ENCODE measurements at regions not wholly inside any gene's neighbourhood (a gene's known extent, or its start where the extent isn't known, plus 50 kb on each side); places are given as distances from the start of the nearest gene placed in this dataset.
"Not testable (repeated sequence)": the region's sequence is repeated elsewhere in the genome, so short reads cannot be mapped to it uniquely, and the experiment has no call there.

GRCh38 chr21:6072691-6073090 is 4448.7 kb upstream of the TPTE start:
- not testable (repeated sequence) for H3K4me1 ChIP-seq (ENCODE audit: control insufficient read depth in 3 of 3, insufficient read depth in 2 of 3, low read depth in 1 of 3, low read length in 2 of 3); DNase-seq; H3K36me3 ChIP-seq (ENCODE audit: control insufficient read depth in 3 of 3, insufficient read depth in 2 of 3, low read depth in 1 of 3, low read length in 3 of 3); FAIRE-seq; H3K27ac ChIP-seq (ENCODE audit: low read depth in 1 of 3, low read length in 2 of 3); H3K4me3 ChIP-seq (ENCODE audit: low read depth in 1 of 3, low read length in 3 of 3); H3K27me3 ChIP-seq (ENCODE audit: control insufficient read depth in 3 of 3, insufficient read depth in 3 of 3, low read length in 3 of 3); H3K9me3 ChIP-seq (ENCODE audit: control insufficient read depth in 2 of 2, insufficient read depth in 1 of 2, low read depth in 1 of 2, low read length in 1 of 2)
- no CpG with 5 or more reads among the region's 5 CpGs for WGBS, 3 donors

GRCh38 chr21:6073993-6074705 is 4447.2 kb upstream of the TPTE start:
- not testable (repeated sequence) for H3K27me3 ChIP-seq (ENCODE audit: control insufficient read depth in 3 of 3, insufficient read depth in 3 of 3, low read length in 3 of 3); H3K4me1 ChIP-seq (ENCODE audit: control insufficient read depth in 3 of 3, insufficient read depth in 2 of 3, low read depth in 1 of 3, low read length in 2 of 3); H3K4me3 ChIP-seq (ENCODE audit: low read depth in 1 of 3, low read length in 3 of 3); H3K9me3 ChIP-seq (ENCODE audit: control insufficient read depth in 2 of 2, insufficient read depth in 1 of 2, low read depth in 1 of 2, low read length in 1 of 2); FAIRE-seq; DNase-seq; H3K27ac ChIP-seq (ENCODE audit: low read depth in 1 of 3, low read length in 2 of 3); H3K36me3 ChIP-seq (ENCODE audit: control insufficient read depth in 3 of 3, insufficient read depth in 2 of 3, low read depth in 1 of 3, low read length in 3 of 3)
- no CpG with 5 or more reads among the region's 19 CpGs for WGBS, 3 donors

- not testable (repeated sequence) for FAIRE-seq; H3K4me3 ChIP-seq (ENCODE audit: low read depth in 1 of 3, low read length in 3 of 3); H3K4me1 ChIP-seq (ENCODE audit: control insufficient read depth in 3 of 3, insufficient read depth in 2 of 3, low read depth in 1 of 3, low read length in 2 of 3); H3K36me3 ChIP-seq (ENCODE audit: control insufficient read depth in 3 of 3, insufficient read depth in 2 of 3, low read depth in 1 of 3, low read length in 3 of 3); DNase-seq; H3K9me3 ChIP-seq (ENCODE audit: control insufficient read depth in 2 of 2, insufficient read depth in 1 of 2, low read depth in 1 of 2, low read length in 1 of 2); H3K27ac ChIP-seq (ENCODE audit: low read depth in 1 of 3, low read length in 2 of 3); H3K27me3 ChIP-seq (ENCODE audit: control insufficient read depth in 3 of 3, insufficient read depth in 3 of 3, low read length in 3 of 3)
- WGBS, 3 donors: no CpG with 5 or more reads among the region's 17 CpGs
Observed at GRCh38 chr21:6074935-6075334, 4446.4 kb upstream of the TPTE start.

- not testable (repeated sequence) for H3K4me3 ChIP-seq (ENCODE audit: low read depth in 1 of 3, low read length in 3 of 3); H3K4me1 ChIP-seq (ENCODE audit: control insufficient read depth in 3 of 3, insufficient read depth in 2 of 3, low read depth in 1 of 3, low read length in 2 of 3); H3K27me3 ChIP-seq (ENCODE audit: control insufficient read depth in 3 of 3, insufficient read depth in 3 of 3, low read length in 3 of 3); H3K27ac ChIP-seq (ENCODE audit: low read depth in 1 of 3, low read length in 2 of 3); H3K9me3 ChIP-seq (ENCODE audit: control insufficient read depth in 2 of 2, insufficient read depth in 1 of 2, low read depth in 1 of 2, low read length in 1 of 2); DNase-seq; FAIRE-seq; H3K36me3 ChIP-seq (ENCODE audit: control insufficient read depth in 3 of 3, insufficient read depth in 2 of 3, low read depth in 1 of 3, low read length in 3 of 3)
- no CpG with 5 or more reads among the region's 24 CpGs for WGBS, 3 donors
Observed at GRCh38 chr21:6075627-6076208, 4445.7 kb upstream of the TPTE start.

- H3K9me3 ChIP-seq (ENCODE audit: control insufficient read depth in 2 of 2, insufficient read depth in 1 of 2, low read depth in 1 of 2, low read length in 1 of 2); FAIRE-seq; H3K27me3 ChIP-seq (ENCODE audit: control insufficient read depth in 3 of 3, insufficient read depth in 3 of 3, low read length in 3 of 3); H3K4me3 ChIP-seq (ENCODE audit: low read depth in 1 of 3, low read length in 3 of 3); H3K36me3 ChIP-seq (ENCODE audit: control insufficient read depth in 3 of 3, insufficient read depth in 2 of 3, low read depth in 1 of 3, low read length in 3 of 3); H3K4me1 ChIP-seq (ENCODE audit: control insufficient read depth in 3 of 3, insufficient read depth in 2 of 3, low read depth in 1 of 3, low read length in 2 of 3); DNase-seq; H3K27ac ChIP-seq (ENCODE audit: low read depth in 1 of 3, low read length in 2 of 3): not testable (repeated sequence)
- WGBS, 3 donors: no CpG with 5 or more reads among the region's 12 CpGs
Observed at GRCh38 chr21:6077358-6077757, 4444.0 kb upstream of the TPTE start.

- FAIRE-seq; H3K36me3 ChIP-seq (ENCODE audit: control insufficient read depth in 3 of 3, insufficient read depth in 2 of 3, low read depth in 1 of 3, low read length in 3 of 3): not testable (repeated sequence)
- WGBS, 3 donors: 30% methylated on average over 2 of the region's 12 CpGs; no CpG with 5 or more reads in 2 of the 3 donors
Observed at GRCh38 chr21:6078902-6079301, 4442.5 kb upstream of the TPTE start.

GRCh38 chr21:6080941-6081655 is 4440.3 kb upstream of the TPTE start:
- H3K4me1 ChIP-seq (ENCODE audit: control insufficient read depth in 3 of 3, insufficient read depth in 2 of 3, low read depth in 1 of 3, low read length in 2 of 3); H3K27ac ChIP-seq (ENCODE audit: low read depth in 1 of 3, low read length in 2 of 3); FAIRE-seq; H3K27me3 ChIP-seq (ENCODE audit: control insufficient read depth in 3 of 3, insufficient read depth in 3 of 3, low read length in 3 of 3); DNase-seq; H3K4me3 ChIP-seq (ENCODE audit: low read depth in 1 of 3, low read length in 3 of 3); H3K9me3 ChIP-seq (ENCODE audit: control insufficient read depth in 2 of 2, insufficient read depth in 1 of 2, low read depth in 1 of 2, low read length in 1 of 2); H3K36me3 ChIP-seq (ENCODE audit: control insufficient read depth in 3 of 3, insufficient read depth in 2 of 3, low read depth in 1 of 3, low read length in 3 of 3): not testable (repeated sequence)
- WGBS, 3 donors: no CpG with 5 or more reads among the region's 34 CpGs

More at GRCh38 chr21:6078902-6079301, 4442.5 kb upstream of the TPTE start:
- H3K27ac ChIP-seq (ENCODE audit: low read depth in 1 of 3, low read length in 2 of 3); H3K27me3 ChIP-seq (ENCODE audit: control insufficient read depth in 3 of 3, insufficient read depth in 3 of 3, low read length in 3 of 3); H3K4me1 ChIP-seq (ENCODE audit: control insufficient read depth in 3 of 3, insufficient read depth in 2 of 3, low read depth in 1 of 3, low read length in 2 of 3); DNase-seq; H3K4me3 ChIP-seq (ENCODE audit: low read depth in 1 of 3, low read length in 3 of 3); H3K9me3 ChIP-seq (ENCODE audit: control insufficient read depth in 2 of 2, insufficient read depth in 1 of 2, low read depth in 1 of 2, low read length in 1 of 2): not testable (repeated sequence)

GRCh38 chr21:6082166-6082565 is 4439.2 kb upstream of the TPTE start:
- H3K27ac ChIP-seq (ENCODE audit: low read depth in 1 of 3, low read length in 2 of 3); H3K4me3 ChIP-seq (ENCODE audit: low read depth in 1 of 3, low read length in 3 of 3); H3K36me3 ChIP-seq (ENCODE audit: control insufficient read depth in 3 of 3, insufficient read depth in 2 of 3, low read depth in 1 of 3, low read length in 3 of 3); H3K4me1 ChIP-seq (ENCODE audit: control insufficient read depth in 3 of 3, insufficient read depth in 2 of 3, low read depth in 1 of 3, low read length in 2 of 3); H3K9me3 ChIP-seq (ENCODE audit: control insufficient read depth in 2 of 2, insufficient read depth in 1 of 2, low read depth in 1 of 2, low read length in 1 of 2); H3K27me3 ChIP-seq (ENCODE audit: control insufficient read depth in 3 of 3, insufficient read depth in 3 of 3, low read length in 3 of 3); DNase-seq; FAIRE-seq: not testable (repeated sequence)
- WGBS, 3 donors: no CpG with 5 or more reads among the region's 12 CpGs
